ENCODE measurements at regions not wholly inside any gene's neighbourhood (a gene's known extent, or its start where the extent isn't known, plus 50 kb on each side); places are given as distances from the start of the nearest gene placed in this dataset.

DNA sequence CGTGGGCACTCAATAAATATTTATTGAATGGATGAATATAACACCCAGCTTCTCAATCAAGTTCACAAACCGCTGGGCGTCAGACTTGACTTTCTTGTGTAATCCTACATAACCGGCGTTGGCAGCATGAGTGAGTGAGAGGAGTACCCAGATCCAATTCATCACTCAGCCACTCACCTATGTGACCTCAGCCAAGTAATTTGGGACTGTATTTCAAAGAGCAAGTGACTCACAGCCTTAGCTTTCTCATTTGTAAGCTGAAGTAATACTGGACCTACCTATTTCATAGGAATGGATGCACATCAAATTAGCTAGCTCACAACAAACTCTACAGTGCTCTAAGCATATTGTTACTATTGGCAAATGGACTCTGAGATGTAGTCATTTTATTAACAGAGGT lies 53.8 kb upstream of the FAM204A start:
- TF ChIP-seq, protein P1, sequence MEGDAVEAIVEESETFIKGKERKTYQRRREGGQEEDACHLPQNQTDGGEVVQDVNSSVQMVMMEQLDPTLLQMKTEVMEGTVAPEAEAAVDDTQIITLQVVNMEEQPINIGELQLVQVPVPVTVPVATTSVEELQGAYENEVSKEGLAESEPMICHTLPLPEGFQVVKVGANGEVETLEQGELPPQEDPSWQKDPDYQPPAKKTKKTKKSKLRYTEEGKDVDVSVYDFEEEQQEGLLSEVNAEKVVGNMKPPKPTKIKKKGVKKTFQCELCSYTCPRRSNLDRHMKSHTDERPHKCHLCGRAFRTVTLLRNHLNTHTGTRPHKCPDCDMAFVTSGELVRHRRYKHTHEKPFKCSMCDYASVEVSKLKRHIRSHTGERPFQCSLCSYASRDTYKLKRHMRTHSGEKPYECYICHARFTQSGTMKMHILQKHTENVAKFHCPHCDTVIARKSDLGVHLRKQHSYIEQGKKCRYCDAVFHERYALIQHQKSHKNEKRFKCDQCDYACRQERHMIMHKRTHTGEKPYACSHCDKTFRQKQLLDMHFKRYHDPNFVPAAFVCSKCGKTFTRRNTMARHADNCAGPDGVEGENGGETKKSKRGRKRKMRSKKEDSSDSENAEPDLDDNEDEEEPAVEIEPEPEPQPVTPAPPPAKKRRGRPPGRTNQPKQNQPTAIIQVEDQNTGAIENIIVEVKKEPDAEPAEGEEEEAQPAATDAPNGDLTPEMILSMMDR (IDR thresholded peaks at IDR 0.05; ENCODE audit: low read depth, low read length, poor library complexity, severe bottlenecking) = no peak
- no peak for TF ChIP-seq EZH2phosphoT487 (IDR thresholded peaks at IDR 0.05; ENCODE audit: borderline replicate concordance, low read length)
